ENCODE measurements at regions not wholly inside any gene's neighbourhood (a gene's known extent, or its start where the extent isn't known, plus 50 kb on each side); places are given as distances from the start of the nearest gene placed in this dataset.

- TF ChIP-seq CTCF (IDR thresholded peaks at IDR 0.05): no peak
- H3K27ac Mint-ChIP-seq: no peak overlapping the region
- H3K4me1 Mint-ChIP-seq: peaks cover 48% of the 10 kb centered on the region
Observed at GRCh38 chr10:123535386-123535785, 130.8 kb upstream of the GPR26 start.

GRCh38 chr10:123536176-123536845 is 129.8 kb upstream of the GPR26 start:
- Histone ChIP-seq H3K9ac (ENCODE audit: insufficient read depth, low read length, poor library complexity, severe bottlenecking) (no peak overlapping the region), H3K27me3 (ENCODE audit: control insufficient read depth in 2 of 2, insufficient read depth in 2 of 2, low read length in 2 of 2) (peaks cover 0 to 2% of the 10 kb centered on the region in 2 donors), H3K79me2 (ENCODE audit: insufficient read depth, low read length) (no peaks in the 10 kb centered on the region), H3K36me3 (replicated peaks in 1 of 2; ENCODE audit: control insufficient read depth in 1 of 2, insufficient read depth in 2 of 2, low read length in 2 of 2) (no peaks in the 10 kb centered on the region), H2AFZ (ENCODE audit: insufficient read depth, low read depth, low read length, poor library complexity, severe bottlenecking) (no peak overlapping the region), H3K4me3 (replicated peaks in 1 of 3; ENCODE audit: low read depth in 2 of 3, low read length in 3 of 3) (no peak overlapping the region), H3K4me1 (ENCODE audit: control insufficient read depth in 1 of 2, insufficient read depth in 2 of 2, low read length in 2 of 2) (peaks cover 6 to 21% of the 10 kb centered on the region in 2 donors), H3K4me2 (replicated peaks; ENCODE audit: extremely low read depth, low read length, poor library complexity, severe bottlenecking) (no peak overlapping the region), H3K27ac (ENCODE audit: low read depth in 1 of 2, low read length in 2 of 2) (no peak overlapping the region), H4K20me1 (ENCODE audit: insufficient read depth, low read length) (no peaks in the 10 kb centered on the region), H3K9me3 (replicated peaks in 1 of 2; ENCODE audit: control insufficient read depth in 1 of 2, insufficient read depth in 1 of 2, low read length in 2 of 2) (no peaks in the 10 kb centered on the region)
- 98% methylated on average over 4 of the region's 6 CpGs for WGBS (ENCODE audit: insufficient coverage)
- Mint-ChIP-seq H3K9me3 (peaks cover 0 to 15% (median 8%) of the 10 kb centered on the region in 7 donors), H3K4me3 (no peak overlapping the region), H3K27me3 (ENCODE audit: low read depth in 3 of 3) (peaks cover 3 to 10% (median 6%) of the 10 kb centered on the region in 3 donors), H3K4me1 (peaks cover 48% of the 10 kb centered on the region), H3K36me3 (peaks cover 0 to 2% of the 10 kb centered on the region in 2 donors), H3K27ac (peak overlapping the region in 2 of 7 donors; percentile 4 to 70)
- TF ChIP-seq CTCF (IDR thresholded peaks at IDR 0.05): no peak
- intact Hi-C loops (cut with micrococcal nuclease): no loop called here
- DNase-seq: no peak

More at GRCh38 chr10:123535386-123535785, 130.8 kb upstream of the GPR26 start:
- no peak for DNase-seq
- Histone ChIP-seq H3K9me3 (replicated peaks in 1 of 2; ENCODE audit: control insufficient read depth in 1 of 2, insufficient read depth in 1 of 2, low read length in 2 of 2) (no peaks in the 10 kb centered on the region), H3K27ac (ENCODE audit: low read depth in 1 of 2, low read length in 2 of 2) (no peak overlapping the region), H3K36me3 (replicated peaks in 1 of 2; ENCODE audit: control insufficient read depth in 1 of 2, insufficient read depth in 2 of 2, low read length in 2 of 2) (no peaks in the 10 kb centered on the region), H3K4me2 (replicated peaks; ENCODE audit: extremely low read depth, low read length, poor library complexity, severe bottlenecking) (no peak overlapping the region), H3K9ac (ENCODE audit: insufficient read depth, low read length, poor library complexity, severe bottlenecking) (no peak overlapping the region), H3K27me3 (ENCODE audit: control insufficient read depth in 2 of 2, insufficient read depth in 2 of 2, low read length in 2 of 2) (no peaks in the 10 kb centered on the region), H4K20me1 (ENCODE audit: insufficient read depth, low read length) (no peaks in the 10 kb centered on the region), H3K4me1 (ENCODE audit: control insufficient read depth in 1 of 2, insufficient read depth in 2 of 2, low read length in 2 of 2) (peaks cover 6 to 21% of the 10 kb centered on the region in 2 donors), H3K4me3 (replicated peaks in 1 of 3; ENCODE audit: low read depth in 2 of 3, low read length in 3 of 3) (no peak overlapping the region), H2AFZ (ENCODE audit: insufficient read depth, low read depth, low read length, poor library complexity, severe bottlenecking) (no peak overlapping the region), H3K79me2 (ENCODE audit: insufficient read depth, low read length) (no peaks in the 10 kb centered on the region)
- intact Hi-C loops (cut with micrococcal nuclease): no loop called here
- Mint-ChIP-seq H3K36me3 (peaks cover 0 to 2% of the 10 kb centered on the region in 2 donors), H3K27me3 (ENCODE audit: low read depth in 3 of 3) (peaks cover 3 to 5% (median 5%) of the 10 kb centered on the region in 3 donors), H3K4me3 (no peak overlapping the region), H3K9me3 (peaks cover 0 to 15% (median 8%) of the 10 kb centered on the region in 7 donors)
- WGBS (ENCODE audit: insufficient coverage): 95% methylated on average over 4 of the region's 5 CpGs
